Heart left ventricle (tissue), 16 donors: ENCODE measurements at regions not wholly inside any gene's neighbourhood (a gene's known extent, or its start where the extent isn't known, plus 50 kb on each side); places are given as distances from the start of the nearest gene placed in this dataset.

Experiments
- ATAC-seq, 4 donors: fragments of 200-7000 bp; cut with Tn5 transposase; one replicate each; pipeline ENCODE4 v1.9.1; 2020 to 2022; ENCODE audit warnings: moderate library complexity in 4 of 4, mild to moderate bottlenecking in 3 of 4, moderate number of reproducible peaks in 1 of 4
- DNase-seq, 5 donors: peaks; one replicate each; pipeline ENCODE4 v3.0.0-alpha.2; 2020
- H3K27ac ChIP-seq, 12 donors: fragments of 200-600 bp; sonication (generic) in 4 of 12; one replicate each; pipeline versions ENCODE4 v1.5.0 to v1.8.0; 2016 to 2022; ENCODE audit warnings: mild to moderate bottlenecking in 2 of 12
- H3K27me3 ChIP-seq, 9 donors: fragments of 200-600 bp; sonication (generic) in 2 of 9; one replicate each; pipeline versions ENCODE4 v1.5.1 to v1.8.0; 2016 to 2022; ENCODE audit warnings: mild to moderate bottlenecking in 3 of 9
- H3K36me3 ChIP-seq, 9 donors: fragments of 200-600 bp; sonication (generic) in 2 of 9; one replicate each; pipeline versions ENCODE4 v1.5.0 to v1.8.0; 2018 to 2022; ENCODE audit warnings: mild to moderate bottlenecking in 2 of 9
- H3K4me1 ChIP-seq, 12 donors: fragments of 200-600 bp; sonication (generic) in 4 of 12; one replicate each; pipeline versions ENCODE4 v1.5.0 to v1.8.0; 2016 to 2022; ENCODE audit warnings: mild to moderate bottlenecking in 3 of 12
- H3K4me3 ChIP-seq, 12 donors: fragments of 200-600 bp; sonication (generic) in 4 of 12; one replicate each; pipeline versions ENCODE4 v1.5.0 to v1.8.0; 2017 to 2022; ENCODE audit warnings: mild to moderate bottlenecking in 9 of 12, moderate library complexity in 4 of 12
- H3K9me3 ChIP-seq, 12 donors: fragments of 200-600 bp; sonication (generic) in 4 of 12; one replicate each; pipeline versions ENCODE4 v1.5.0 to v1.8.0; 2016 to 2022; ENCODE audit warnings: mild to moderate bottlenecking in 1 of 12
- POLR2A ChIP-seq, 2 donors: fragments of 450-650 bp; IDR thresholded peaks; one replicate each; pipeline ENCODE4 v1.6.1; 2017; ENCODE audit warnings: antibody characterized with exemption in 2 of 2, mild to moderate bottlenecking in 2 of 2, moderate library complexity in 2 of 2
- WGBS, 4 donors: extraction: QIAGEN DNeasy Blood & Tissue Kit in 2 of 4; methylation state at CpG; one replicate each; pipeline versions ENCODE4 v1.1.5 to v1.1.7; 2013 to 2018; 5-methylcytosine and 5-hydroxymethylcytosine counted together
- intact Hi-C, 10 donors: fragments of 100-400 bp; cut with DNase I; formaldehyde crosslinking; loops; one replicate each; pipeline versions ENCODE4 v1.11.1 to v1.14.2; 2022
- TF ChIP-seq, protein P1 (sequence below), 12 donors: fragments of 200-600 bp; sonication (generic) in 4 of 12; IDR thresholded peaks; one replicate each; pipeline versions ENCODE4 v1.5.0 to v1.8.0; 2018 to 2022; ENCODE audit warnings: antibody characterized with exemption in 12 of 12, mild to moderate bottlenecking in 5 of 12
- donor health status: ischemic (EF 13 %, LVEDD 7.1; RV severe dilation, severe dysfunction).
- donor health status: healthy with polysubstance abuse.
- donor health status: DM: no; HTN: yes; CAD: no.
- donor health status: DM: no; HTN: no; CAD: no.
- donor health status: ischemic (EF 25% LVEDD 6.9; RV normal size, moderate dysfunction).
- donor health status: ischemic (EF 25% LVEDD 5.7; RV mildly dilated, moderate dysfunction).
- donor health status: healthy.
- donor health status: DM: yes; HTN: yes; CAD: no.
- donor health status: ischemic (EF 35%, LVEDD 5.7; RV mildly dilated, moderate dysfunction).
- donor health status: nonischemic (EF 11% LVEDD 7.7; RV severe dilation, severe dysfunction).
- donor health status: DM: yes; HTN: yes; CAD: no.
- donor health status: PGD.
- donor health status: ischemic (EF 29% LVEDD 5.4; RV normal size, mild dysfunction).
- donor health status: nonischemic (EF 23%, LVEDD 6.1; RV moderate dilation, normal function).

- Histone ChIP-seq H3K4me3 (no peak overlapping the region), H3K36me3 (no peaks in the 10 kb centered on the region), H3K9me3 (peaks cover 0 to 6% (median 0%) of the 10 kb centered on the region in 12 donors), H3K4me1 (no peaks in the 10 kb centered on the region), H3K27ac (no peak overlapping the region), H3K27me3 (no peaks in the 10 kb centered on the region)
- no peak for ATAC-seq
- intact Hi-C loops: no loop called here
- TF ChIP-seq, protein P1, sequence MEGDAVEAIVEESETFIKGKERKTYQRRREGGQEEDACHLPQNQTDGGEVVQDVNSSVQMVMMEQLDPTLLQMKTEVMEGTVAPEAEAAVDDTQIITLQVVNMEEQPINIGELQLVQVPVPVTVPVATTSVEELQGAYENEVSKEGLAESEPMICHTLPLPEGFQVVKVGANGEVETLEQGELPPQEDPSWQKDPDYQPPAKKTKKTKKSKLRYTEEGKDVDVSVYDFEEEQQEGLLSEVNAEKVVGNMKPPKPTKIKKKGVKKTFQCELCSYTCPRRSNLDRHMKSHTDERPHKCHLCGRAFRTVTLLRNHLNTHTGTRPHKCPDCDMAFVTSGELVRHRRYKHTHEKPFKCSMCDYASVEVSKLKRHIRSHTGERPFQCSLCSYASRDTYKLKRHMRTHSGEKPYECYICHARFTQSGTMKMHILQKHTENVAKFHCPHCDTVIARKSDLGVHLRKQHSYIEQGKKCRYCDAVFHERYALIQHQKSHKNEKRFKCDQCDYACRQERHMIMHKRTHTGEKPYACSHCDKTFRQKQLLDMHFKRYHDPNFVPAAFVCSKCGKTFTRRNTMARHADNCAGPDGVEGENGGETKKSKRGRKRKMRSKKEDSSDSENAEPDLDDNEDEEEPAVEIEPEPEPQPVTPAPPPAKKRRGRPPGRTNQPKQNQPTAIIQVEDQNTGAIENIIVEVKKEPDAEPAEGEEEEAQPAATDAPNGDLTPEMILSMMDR (IDR thresholded peaks at IDR 0.05): no peak
- TF ChIP-seq POLR2A (IDR thresholded peaks at IDR 0.05): no peak
- no peak for DNase-seq
These were observed 1705.3 kb upstream of the CDH9 start for GRCh38 chr5:28743716-28744110.

DNA sequence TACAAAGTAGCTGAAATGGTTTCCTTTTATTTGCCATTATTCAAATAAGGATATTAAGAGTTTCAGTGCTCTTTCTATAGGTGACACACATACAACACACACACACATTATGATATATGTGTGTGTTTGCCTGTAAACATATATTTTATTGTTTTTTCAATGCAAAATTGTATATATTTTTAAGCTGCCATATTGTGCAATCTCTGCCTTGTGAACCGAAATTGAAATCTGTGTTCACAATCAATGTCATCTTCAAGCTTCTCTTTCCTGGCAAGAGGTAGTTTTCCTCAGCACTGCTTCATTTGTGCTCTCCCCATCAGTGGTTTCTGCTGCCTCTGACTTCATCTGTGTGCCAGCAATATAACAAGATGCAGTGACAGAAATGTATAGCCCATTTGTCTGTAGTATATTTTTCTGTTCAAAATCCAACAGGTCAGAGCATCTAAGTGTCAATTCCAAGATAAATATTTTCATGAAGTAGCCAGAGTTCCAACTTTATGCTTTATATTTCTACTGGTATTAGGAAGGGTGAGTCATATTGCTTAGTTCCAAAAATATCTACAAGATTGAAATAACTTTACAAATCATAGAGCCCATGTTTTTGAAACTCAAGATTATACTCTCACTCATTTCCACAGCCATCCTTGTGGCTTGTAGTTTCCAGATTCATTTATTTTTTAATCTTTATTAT is 1704.8 kb upstream of the CDH9 start:
- TF ChIP-seq POLR2A (IDR thresholded peaks at IDR 0.05): no peak
- TF ChIP-seq, protein P1 (IDR thresholded peaks at IDR 0.05): no peak
- no peak for DNase-seq
- Histone ChIP-seq H3K9me3 (peaks cover 0 to 6% (median 0%) of the 10 kb centered on the region in 12 donors), H3K27ac (no peak overlapping the region), H3K27me3 (no peaks in the 10 kb centered on the region), H3K4me3 (no peak overlapping the region), H3K36me3 (no peaks in the 10 kb centered on the region), H3K4me1 (no peaks in the 10 kb centered on the region)
- ATAC-seq: no peak
- intact Hi-C loops: no loop called here
- 9 to 27% (median 21%) methylated on average over 1 of the region's 1 CpG for WGBS, 4 donors

DNA sequence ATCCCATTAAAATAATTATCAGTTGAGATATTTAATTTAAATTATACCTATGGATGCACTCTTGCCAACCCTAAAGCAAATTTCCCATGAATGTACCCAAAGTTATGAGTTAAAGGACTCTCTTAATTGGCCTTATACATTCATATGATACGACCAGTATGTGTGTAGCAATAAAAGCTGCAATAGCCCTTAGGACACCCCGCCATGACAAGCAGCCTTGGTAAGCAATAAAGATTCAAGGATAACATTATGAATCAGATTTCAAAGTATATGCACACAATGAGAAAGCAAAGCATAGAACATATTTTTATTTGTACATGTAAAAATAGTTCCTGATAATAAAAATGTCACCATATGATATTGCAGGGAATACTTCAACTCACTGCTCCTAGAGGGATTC is 1699.3 kb upstream of the CDH9 start:
- Histone ChIP-seq H3K9me3 (peaks cover 0 to 11% (median 0%) of the 10 kb centered on the region in 12 donors), H3K27me3 (no peaks in the 10 kb centered on the region), H3K27ac (no peak overlapping the region), H3K4me1 (no peaks in the 10 kb centered on the region), H3K36me3 (no peaks in the 10 kb centered on the region), H3K4me3 (no peak overlapping the region)
- intact Hi-C loops: no loop called here
- TF ChIP-seq, protein P1 (IDR thresholded peaks at IDR 0.05): no peak
- TF ChIP-seq POLR2A (IDR thresholded peaks at IDR 0.05): no peak
- ATAC-seq (no peak), DNase-seq (no peak)
- WGBS, 4 donors: 80 to 84% (median 81%) methylated on average over 2 of the region's 2 CpGs

DNA sequence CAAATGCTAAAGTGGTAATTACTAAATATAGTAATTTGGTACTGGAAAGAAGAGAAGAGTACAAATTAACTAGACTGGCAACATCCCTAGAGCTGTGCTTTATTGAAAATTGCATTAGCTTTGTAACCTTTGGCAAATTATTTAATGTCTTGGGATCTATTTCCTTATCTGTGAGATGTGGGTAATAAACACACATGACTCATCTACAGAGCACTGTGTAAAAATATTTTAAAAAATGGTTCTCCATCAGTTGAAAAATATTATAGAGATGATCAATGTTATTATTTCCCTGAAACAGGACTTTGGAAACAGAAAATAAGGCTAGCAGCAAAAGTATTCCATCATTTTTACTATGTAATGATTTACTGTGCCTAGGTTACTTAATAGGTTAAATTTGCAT is 1698.8 kb upstream of the CDH9 start:
- DNase-seq: no peak
- Histone ChIP-seq H3K9me3 (peaks cover 0 to 11% (median 0%) of the 10 kb centered on the region in 12 donors), H3K4me3 (no peak overlapping the region), H3K27me3 (no peaks in the 10 kb centered on the region), H3K4me1 (no peaks in the 10 kb centered on the region), H3K36me3 (no peaks in the 10 kb centered on the region), H3K27ac (no peak overlapping the region)
- TF ChIP-seq, protein P1 (IDR thresholded peaks at IDR 0.05): no peak
- no peak for TF ChIP-seq POLR2A (IDR thresholded peaks at IDR 0.05)
- intact Hi-C loops: no loop called here
- ATAC-seq: no peak
